Superior temporal gyrus (tissue), 1 donor: ENCODE measurements at regions not wholly inside any gene's neighbourhood (a gene's known extent, or its start where the extent isn't known, plus 50 kb on each side); places are given as distances from the start of the nearest gene placed in this dataset.

ENCODE experiments used
- DNase-seq: peaks from one replicate; pipeline ENCODE4 v3.0.0-alpha.2; 2016; ENCODE audit errors: extremely low spot score

GRCh38 chr6:23566418-23566817 is 559.6 kb upstream of the NRSN1 start:
- DNase-seq: no peak

- no peak for DNase-seq
Observed at GRCh38 chr6:23568292-23568691, 557.7 kb upstream of the NRSN1 start.

DNA sequence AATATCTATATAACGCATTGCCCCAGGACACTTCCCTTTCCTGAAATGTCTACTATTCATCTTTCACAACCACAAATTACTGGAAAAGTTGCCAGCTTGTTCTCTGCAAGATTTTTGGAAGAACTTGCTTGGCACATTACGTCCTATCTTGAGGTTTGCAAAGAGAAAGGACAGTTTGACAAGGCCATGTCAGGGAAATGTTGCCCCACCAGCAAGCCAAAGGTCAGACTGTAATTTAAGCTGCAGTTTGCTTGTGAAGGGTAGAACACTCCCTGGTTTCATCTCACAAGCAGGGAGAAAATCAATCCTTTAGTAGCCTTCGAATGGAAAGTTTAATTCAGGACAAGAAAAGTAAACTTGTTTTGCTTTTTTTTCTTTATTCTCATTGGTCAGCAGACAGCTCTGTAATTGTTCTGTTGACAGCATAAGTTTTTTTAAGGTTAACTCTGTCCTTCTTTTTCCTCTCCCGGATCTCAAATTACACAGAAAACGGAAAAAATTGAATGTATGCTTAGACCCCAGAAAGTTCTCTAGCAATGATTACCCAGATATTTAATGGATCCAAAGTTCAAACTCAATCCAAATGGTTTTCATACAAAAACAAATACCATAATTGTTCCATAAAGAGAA is 541.8 kb upstream of the NRSN1 start:
- DNase-seq: no peak

- no peak for DNase-seq
Observed at GRCh38 chr6:23587582-23587981, 538.4 kb upstream of the NRSN1 start.

GRCh38 chr6:23589811-23590210 is 536.2 kb upstream of the NRSN1 start:
- DNase-seq: no peak

DNA sequence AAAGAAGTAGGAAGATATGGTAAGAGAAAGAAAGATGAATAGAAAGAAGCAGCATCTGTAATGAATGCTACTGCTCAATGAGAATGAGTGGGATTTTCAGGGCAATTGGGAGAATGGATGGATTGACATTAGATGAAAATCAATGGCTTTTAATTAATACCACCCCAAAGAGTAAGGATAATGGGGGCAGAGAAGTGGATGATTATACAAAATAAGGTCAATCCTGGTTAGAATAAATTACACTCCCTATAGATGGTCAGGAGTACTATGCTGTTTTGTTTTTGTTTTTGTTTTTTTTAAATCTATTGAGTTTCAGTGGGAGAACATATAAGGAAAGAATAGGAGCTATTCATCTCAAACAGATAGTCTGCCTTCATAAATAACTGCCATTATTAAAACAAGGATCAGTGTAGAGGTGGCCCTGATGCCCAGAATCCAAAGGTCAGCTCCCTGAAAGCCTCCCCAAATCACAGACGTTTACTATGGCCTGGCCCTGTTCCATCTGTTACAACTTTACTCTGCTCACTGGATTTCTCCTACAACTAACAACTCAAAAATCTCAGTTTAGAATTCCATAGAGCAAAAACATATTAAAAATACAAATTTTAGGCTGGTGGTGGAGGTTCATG is 535.4 kb upstream of the NRSN1 start:
- no peak for DNase-seq

DNA sequence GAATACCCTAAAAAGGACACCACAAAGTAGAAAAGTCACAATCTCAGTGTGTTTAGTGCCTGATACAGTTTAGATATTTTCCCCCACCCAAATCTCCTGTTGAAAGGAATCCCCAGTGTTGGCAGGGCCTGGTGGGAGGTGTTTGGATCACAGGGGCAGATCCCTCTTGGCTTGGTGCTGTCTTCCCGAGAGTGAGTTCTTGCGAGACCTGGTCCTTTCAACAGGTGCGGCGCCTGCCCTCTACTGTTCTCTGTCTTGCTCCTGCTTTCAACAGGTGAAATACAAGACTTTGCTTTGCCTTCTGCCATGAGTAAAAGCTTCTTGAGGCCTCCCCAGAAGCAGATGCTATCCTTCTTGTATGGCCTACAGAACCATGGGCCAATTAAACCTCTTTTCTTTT is 534.3 kb upstream of the NRSN1 start:
- no peak for DNase-seq

DNA sequence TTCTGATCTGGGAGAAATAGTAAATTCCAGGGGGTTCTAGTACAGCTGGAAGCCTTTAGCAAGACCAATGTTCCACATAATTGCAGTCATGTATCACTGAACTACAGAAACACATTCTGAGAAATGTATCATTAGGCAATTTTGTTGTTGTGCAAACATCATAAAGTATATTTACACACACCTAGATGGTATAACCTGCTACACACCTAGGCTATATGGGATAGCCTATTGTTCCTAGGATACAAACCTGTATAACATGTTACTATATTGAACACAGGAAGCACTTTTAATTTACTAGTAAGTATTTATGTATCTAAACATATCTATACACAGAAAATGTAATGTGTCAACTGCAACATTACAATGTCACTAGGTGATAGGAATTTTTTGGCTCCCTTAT is 525.9 kb upstream of the NRSN1 start:
- no peak for DNase-seq

GRCh38 chr6:23601811-23602345 is 524.1 kb upstream of the NRSN1 start:
- DNase-seq: no peak

GRCh38 chr6:23608931-23609435 is 517.0 kb upstream of the NRSN1 start:
- no peak for DNase-seq

- no peak for DNase-seq
Observed at GRCh38 chr6:23611776-23612381, 514.1 kb upstream of the NRSN1 start.

GRCh38 chr6:23618366-23618765 is 507.6 kb upstream of the NRSN1 start:
- no peak for DNase-seq

DNA sequence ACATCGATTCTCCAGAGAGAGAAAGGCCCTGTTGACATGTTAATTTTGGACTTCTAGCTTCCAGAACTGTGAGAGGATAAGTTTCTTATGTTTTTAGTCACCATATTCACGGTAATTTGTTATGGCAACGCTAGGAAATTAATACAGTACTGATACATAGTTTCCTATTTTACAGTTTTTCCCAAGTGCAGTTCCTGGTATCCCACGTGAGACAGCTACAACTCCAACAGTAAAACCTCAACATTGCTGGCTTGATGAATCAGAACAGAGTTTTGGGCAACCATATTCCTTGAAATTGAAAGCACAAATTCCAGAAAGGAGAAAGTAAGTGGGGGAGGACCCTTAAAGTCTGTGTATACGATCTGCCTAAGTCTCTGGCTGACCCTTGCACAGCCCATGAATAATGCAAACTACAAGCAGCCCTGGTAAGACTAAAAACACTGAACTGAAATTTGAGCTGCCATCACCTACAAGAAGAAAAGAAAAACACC is 505.1 kb upstream of the NRSN1 start:
- no peak for DNase-seq

- DNase-seq: no peak
Observed at GRCh38 chr6:23630726-23631635, 495.0 kb upstream of the NRSN1 start.

GRCh38 chr6:23633996-23634395 is 492.0 kb upstream of the NRSN1 start:
- peak; percentile 60 for DNase-seq

DNA sequence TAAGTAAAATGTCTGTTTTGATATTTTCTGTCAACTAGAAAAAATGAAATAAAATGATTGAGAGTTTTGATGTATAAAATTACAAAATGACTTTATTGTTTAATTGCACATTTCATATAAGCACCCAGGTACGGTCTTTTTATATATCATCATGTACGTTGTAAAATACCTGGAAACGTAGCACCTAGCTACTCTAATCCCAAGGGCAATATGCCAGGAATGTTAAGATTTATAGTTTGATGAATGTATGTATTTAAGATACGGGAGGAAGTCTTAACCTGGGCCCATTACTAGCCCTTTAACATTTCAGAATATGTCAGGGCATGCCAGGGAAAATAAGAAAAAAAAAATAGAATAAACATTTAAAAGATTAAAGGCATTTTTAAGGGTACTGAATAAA is 490.9 kb upstream of the NRSN1 start:
- DNase-seq: no peak

DNA sequence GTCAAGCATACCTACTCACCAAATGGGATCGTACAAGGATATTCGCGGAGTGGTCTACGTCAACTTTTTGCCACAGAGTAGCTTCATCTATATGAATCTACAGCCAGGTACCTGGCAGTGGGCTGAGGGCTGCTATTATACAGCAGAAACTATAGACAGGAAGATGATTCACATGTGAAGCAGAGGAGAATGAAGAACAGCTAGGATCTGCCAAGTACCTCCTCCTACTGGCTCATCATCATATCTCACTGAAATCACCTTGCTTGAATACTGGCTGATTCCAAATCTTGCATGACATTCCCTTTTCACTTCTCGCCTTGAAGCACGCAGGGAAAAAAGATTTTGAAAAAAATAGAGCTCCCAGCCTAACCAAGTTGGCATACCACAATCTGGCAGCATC is 488.7 kb upstream of the NRSN1 start:
- no peak for DNase-seq

DNA sequence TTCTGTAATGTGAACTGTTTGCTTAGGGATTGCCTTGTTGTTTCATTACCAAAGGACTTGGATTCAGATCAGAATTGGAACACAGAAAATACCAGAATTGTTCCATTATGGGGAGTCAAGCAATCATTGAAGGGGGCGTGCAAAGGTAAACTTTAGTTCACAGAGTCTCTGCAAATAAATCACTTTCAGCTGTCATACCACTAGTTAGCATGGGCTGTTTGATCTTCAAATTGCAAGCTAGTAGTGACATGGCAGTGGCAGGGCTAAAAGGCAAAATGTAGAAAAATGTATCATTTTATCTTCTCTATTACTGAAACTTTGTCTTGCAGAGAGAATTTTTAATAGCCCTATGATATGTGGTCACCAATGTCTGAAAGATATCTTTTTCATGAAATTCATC is 483.2 kb upstream of the NRSN1 start:
- DNase-seq: no peak

- DNase-seq: no peak
Observed at GRCh38 chr6:23647045-23647444, 479.0 kb upstream of the NRSN1 start.

DNA sequence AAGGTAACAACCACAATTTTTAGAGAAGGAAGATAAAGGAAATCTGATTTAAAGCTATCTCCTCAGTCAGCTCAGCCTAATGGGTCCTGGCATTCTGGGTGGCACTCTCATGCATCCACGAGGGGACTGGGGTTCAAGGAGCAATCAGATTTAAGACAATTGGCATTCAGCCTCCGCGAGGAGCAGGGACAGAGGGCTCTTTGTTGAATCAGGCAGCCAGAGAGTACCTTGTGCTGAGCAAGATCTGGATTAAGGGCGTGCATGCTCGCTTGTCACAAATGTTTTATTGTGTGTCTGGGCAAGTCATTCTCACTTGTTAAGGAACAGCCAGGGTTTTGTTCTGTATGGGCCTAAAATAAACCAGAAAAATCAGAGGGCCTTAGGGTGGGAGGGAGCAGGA is 475.3 kb upstream of the NRSN1 start:
- peak; percentile 80 for DNase-seq

- no peak for DNase-seq
Observed at GRCh38 chr6:23654745-23655144, 471.3 kb upstream of the NRSN1 start.

DNA sequence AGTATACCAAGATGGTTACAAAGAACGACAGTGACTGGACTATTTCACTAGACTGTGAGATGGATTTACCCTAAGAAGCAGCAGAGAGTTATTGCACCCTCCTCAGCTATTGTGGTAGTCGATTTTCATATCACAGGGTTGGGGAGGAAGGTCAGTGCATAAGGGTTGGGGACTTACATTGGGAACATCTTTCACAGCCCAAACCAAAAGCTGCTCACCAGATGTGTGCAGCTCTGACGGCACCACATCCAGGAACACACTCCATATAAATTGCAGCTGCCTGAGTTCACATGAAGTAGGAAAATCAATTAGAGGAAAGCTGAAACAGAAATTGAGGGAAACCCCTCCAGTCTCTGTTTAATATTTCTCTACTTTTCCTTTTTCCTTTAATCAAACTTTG is 470.5 kb upstream of the NRSN1 start:
- DNase-seq: no peak
